MM.1S (cell line): ENCODE measurements at regions not wholly inside any gene's neighbourhood (a gene's known extent, or its start where the extent isn't known, plus 50 kb on each side); places are given as distances from the start of the nearest gene placed in this dataset.

Experiments used
- EZH2 ChIP-seq: fragments of 300-600 bp; sonication (generic); optimal IDR thresholded peaks from 2 replicates; pipeline ENCODE3; 2017; ENCODE audit warnings: low read depth, mild to moderate bottlenecking, antibody characterized with exemption, low read length, mixed read lengths
- TF ChIP-seq, protein P1 (sequence below): fragments of 300-600 bp; sonication (generic); IDR thresholded peaks from 2 replicates; pipeline ENCODE4 v1.5.1; 2016; ENCODE audit warnings: antibody characterized with exemption, low read length, mixed read lengths

GRCh38 chr4:56112377-56112776 is 163.6 kb downstream of the CEP135 start:
- TF ChIP-seq EZH2: no peak
- TF ChIP-seq, protein P1, sequence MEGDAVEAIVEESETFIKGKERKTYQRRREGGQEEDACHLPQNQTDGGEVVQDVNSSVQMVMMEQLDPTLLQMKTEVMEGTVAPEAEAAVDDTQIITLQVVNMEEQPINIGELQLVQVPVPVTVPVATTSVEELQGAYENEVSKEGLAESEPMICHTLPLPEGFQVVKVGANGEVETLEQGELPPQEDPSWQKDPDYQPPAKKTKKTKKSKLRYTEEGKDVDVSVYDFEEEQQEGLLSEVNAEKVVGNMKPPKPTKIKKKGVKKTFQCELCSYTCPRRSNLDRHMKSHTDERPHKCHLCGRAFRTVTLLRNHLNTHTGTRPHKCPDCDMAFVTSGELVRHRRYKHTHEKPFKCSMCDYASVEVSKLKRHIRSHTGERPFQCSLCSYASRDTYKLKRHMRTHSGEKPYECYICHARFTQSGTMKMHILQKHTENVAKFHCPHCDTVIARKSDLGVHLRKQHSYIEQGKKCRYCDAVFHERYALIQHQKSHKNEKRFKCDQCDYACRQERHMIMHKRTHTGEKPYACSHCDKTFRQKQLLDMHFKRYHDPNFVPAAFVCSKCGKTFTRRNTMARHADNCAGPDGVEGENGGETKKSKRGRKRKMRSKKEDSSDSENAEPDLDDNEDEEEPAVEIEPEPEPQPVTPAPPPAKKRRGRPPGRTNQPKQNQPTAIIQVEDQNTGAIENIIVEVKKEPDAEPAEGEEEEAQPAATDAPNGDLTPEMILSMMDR: no peak
